IMR-90 (cell line): ENCODE measurements at regions not wholly inside any gene's neighbourhood (a gene's known extent, or its start where the extent isn't known, plus 50 kb on each side); places are given as distances from the start of the nearest gene placed in this dataset.
A peak's percentile ranks its signal among the peaks of the same experiment; 100 is the strongest.
"Not testable (repeated sequence)": the region's sequence is repeated elsewhere in the genome, so short reads cannot be mapped to it uniquely, and the experiment has no call there.

Source experiments
- ATAC-seq: fragments of 200-7000 bp; cut with Tn5 transposase; 2 replicates; pipeline ENCODE4 v1.9.1; 2020; ENCODE audit warnings: low read depth, mild to moderate bottlenecking, moderate library complexity
- BruUV-seq: library from RNA; stranded (reverse); fragments of 400-500 nt; replicated peaks from 2 replicates; lab custom pipeline; 2021; lab: Mats Ljungman, UMichigan
- CTCF ChIA-PET: fragments of 300-600 bp; formaldehyde crosslinking; extraction: SDS; loops from one replicate; lab custom pipeline; 2021; ENCODE audit warnings: antibody characterized with exemption; lab: Yijun Ruan, JAX
- POLR2A ChIA-PET: fragments of 300-600 bp; sonication (Branson Sonifier 250); formaldehyde crosslinking; loops from one replicate; lab custom pipeline; 2022; ENCODE audit warnings: antibody characterized with exemption; ENCODE audit not compliant: unreplicated experiment; lab: Charles Lee
- DNase-seq: peaks from one replicate; pipeline ENCODE4 v3.0.0; 2013
- H2AFZ ChIP-seq: replicated peaks from 2 replicates; pipeline ENCODE3; 2013; ENCODE audit warnings: low read length, mild to moderate bottlenecking; ENCODE audit not compliant: poor library complexity
- H2AK5ac ChIP-seq: 2 replicates; pipeline ENCODE4 v1.6.1; 2013; ENCODE audit warnings: low read depth, low read length, inconsistent platforms
- H2AK9ac ChIP-seq: replicated peaks from 2 replicates; pipeline ENCODE3; 2013; ENCODE audit warnings: mild to moderate bottlenecking, low read depth, low read length, moderate library complexity; ENCODE audit not compliant: poor library complexity
- H2BK120ac ChIP-seq: 2 replicates; pipeline ENCODE4 v1.6.1; 2013; ENCODE audit warnings: low read depth, low read length, inconsistent platforms
- H2BK15ac ChIP-seq: 3 replicates; pipeline ENCODE4 v1.6.1; 2013; ENCODE audit warnings: low read depth, low read length, inconsistent platforms
- H2BK20ac ChIP-seq: 2 replicates; pipeline ENCODE4 v1.6.1; 2013; ENCODE audit warnings: low read depth, mild to moderate bottlenecking, inconsistent platforms, low read length, moderate library complexity
- H2BK5ac ChIP-seq: 2 replicates; pipeline ENCODE4 v1.6.1; 2013; ENCODE audit warnings: mild to moderate bottlenecking, low read depth, low read length, inconsistent platforms; ENCODE audit not compliant: poor library complexity, severe bottlenecking
- H3K14ac ChIP-seq: replicated peaks from 2 replicates; pipeline ENCODE4 v1.6.1; 2013; ENCODE audit warnings: low read depth, low read length, inconsistent platforms
- H3K18ac ChIP-seq: 2 replicates; pipeline ENCODE4 v1.6.1; 2013; ENCODE audit warnings: low read depth, low read length, control low read depth
- H3K23ac ChIP-seq: 2 replicates; pipeline ENCODE4 v1.6.1; 2013; ENCODE audit warnings: low read depth, low read length, inconsistent platforms
- H3K27ac ChIP-seq: 2 replicates; pipeline ENCODE4 v1.5.1; 2013; ENCODE audit warnings: mild to moderate bottlenecking, control low read depth, low read length; ENCODE audit not compliant: insufficient read depth
- H3K27me3 ChIP-seq: 2 replicates; pipeline ENCODE4 v1.6.1; 2013; ENCODE audit warnings: low read length; ENCODE audit not compliant: control insufficient read depth, insufficient read depth
- H3K36me3 ChIP-seq: 2 replicates; pipeline ENCODE4 v1.6.1; 2013; ENCODE audit warnings: low read length, mixed read lengths; ENCODE audit not compliant: control insufficient read depth, insufficient read depth
- H3K4ac ChIP-seq: 2 replicates; pipeline ENCODE4 v1.6.1; 2013; ENCODE audit warnings: low read depth, low read length, inconsistent platforms
- H3K4me1 ChIP-seq: 2 replicates; pipeline ENCODE4 v1.6.1; 2013; ENCODE audit warnings: low read length, mixed read lengths; ENCODE audit not compliant: control insufficient read depth, insufficient read depth
- H3K4me2 ChIP-seq: 2 replicates; pipeline ENCODE4 v1.6.1; 2013; ENCODE audit warnings: low read depth, mild to moderate bottlenecking, control low read depth, low read length, moderate library complexity
- H3K4me3 ChIP-seq: 2 replicates; pipeline ENCODE4 v1.5.1; 2013; ENCODE audit warnings: low read depth, mild to moderate bottlenecking, control low read depth, low read length, moderate library complexity; ENCODE audit not compliant: insufficient read depth
- H3K56ac ChIP-seq: 2 replicates; pipeline ENCODE4 v1.6.1; 2013; ENCODE audit warnings: low read length, inconsistent platforms; ENCODE audit not compliant: insufficient read depth; ENCODE audit errors: extremely low read depth
- H3K79me1 ChIP-seq, 2 experiments: 2 replicates each; pipeline ENCODE4 v1.6.1; 2013; ENCODE audit warnings: low read length in 2 of 2, inconsistent platforms in 1 of 2, low read depth in 1 of 2
- H3K9ac ChIP-seq: 2 replicates; pipeline ENCODE4 v1.6.1; 2013; ENCODE audit warnings: low read depth, low read length, control low read depth
- H3K9me1 ChIP-seq: 2 replicates; pipeline ENCODE4 v1.6.1; 2013; ENCODE audit warnings: low read length, inconsistent platforms; ENCODE audit not compliant: insufficient read depth
- H3K9me3 ChIP-seq: 2 replicates; pipeline ENCODE4 v1.6.1; 2013; ENCODE audit warnings: low read length; ENCODE audit not compliant: control insufficient read depth, insufficient read depth
- H4K20me1 ChIP-seq: 2 replicates; pipeline ENCODE4 v1.6.1; 2013; ENCODE audit warnings: low read length, inconsistent platforms; ENCODE audit not compliant: insufficient read depth
- H4K5ac ChIP-seq: 2 replicates; pipeline ENCODE4 v1.6.1; 2013; ENCODE audit warnings: mild to moderate bottlenecking, low read depth, low read length, control low read depth
- H4K8ac ChIP-seq, 2 experiments: 2 replicates each; pipeline ENCODE4 v1.6.1; 2013; ENCODE audit warnings: low read depth in 2 of 2, low read length in 2 of 2, control low read depth in 1 of 2, inconsistent platforms in 1 of 2
- H4K91ac ChIP-seq: 2 replicates; pipeline ENCODE4 v1.6.1; 2013; ENCODE audit warnings: low read depth, low read length, inconsistent platforms; ENCODE audit not compliant: insufficient read depth
- CHD1 ChIP-seq: IDR thresholded peaks from 2 replicates; pipeline ENCODE4 v1.6.1; 2012; ENCODE audit warnings: low read depth, low read length, improper control_type of control experiment
- MAFK ChIP-seq: IDR thresholded peaks from 2 replicates; pipeline ENCODE4 v1.6.1; 2012; ENCODE audit warnings: low read depth, low read length, improper control_type of control experiment
- POLR2A ChIP-seq: IDR thresholded peaks from 2 replicates; pipeline ENCODE4 v1.6.1; 2012; ENCODE audit warnings: mild to moderate bottlenecking, low read depth, low read length
- SMC3 ChIP-seq: fragments of 150-350 bp; IDR thresholded peaks from 2 replicates; pipeline ENCODE4 v1.6.1; 2016; ENCODE audit warnings: low read depth, mild to moderate bottlenecking, antibody characterized with exemption, low read length, moderate library complexity
- WGBS, 2 experiments: methylation state at CpG; one replicate each; pipeline versions ENCODE4 v1.1.5 to v1.1.7; 2013; ENCODE audit warnings: missing lambda C conversion rate in 2 of 2; ENCODE audit not compliant: insufficient read length in 1 of 2; ENCODE audit errors: extremely low coverage in 2 of 2; 5-methylcytosine and 5-hydroxymethylcytosine counted together
- dilution Hi-C: fragments of 300-500 bp; cut with HindIII; formaldehyde crosslinking; loops from one replicate; pipeline ENCODE4 v1.14.3; 2018; ENCODE audit warnings: low sequenced_read_pairs; ENCODE audit not compliant: unreplicated experiment
- in situ Hi-C: fragments of 300-500 bp; cut with MboI; formaldehyde crosslinking; loops from 3 replicates; pipeline ENCODE4 v1.14.3; 2019; ENCODE audit warnings: low sequenced_read_pairs, inconsistent platforms, mixed read lengths
- intact Hi-C: fragments of 100-400 bp; cut with micrococcal nuclease; formaldehyde crosslinking; loops from 2 replicates; pipeline ENCODE4 v1.10.0; 2022

DNA sequence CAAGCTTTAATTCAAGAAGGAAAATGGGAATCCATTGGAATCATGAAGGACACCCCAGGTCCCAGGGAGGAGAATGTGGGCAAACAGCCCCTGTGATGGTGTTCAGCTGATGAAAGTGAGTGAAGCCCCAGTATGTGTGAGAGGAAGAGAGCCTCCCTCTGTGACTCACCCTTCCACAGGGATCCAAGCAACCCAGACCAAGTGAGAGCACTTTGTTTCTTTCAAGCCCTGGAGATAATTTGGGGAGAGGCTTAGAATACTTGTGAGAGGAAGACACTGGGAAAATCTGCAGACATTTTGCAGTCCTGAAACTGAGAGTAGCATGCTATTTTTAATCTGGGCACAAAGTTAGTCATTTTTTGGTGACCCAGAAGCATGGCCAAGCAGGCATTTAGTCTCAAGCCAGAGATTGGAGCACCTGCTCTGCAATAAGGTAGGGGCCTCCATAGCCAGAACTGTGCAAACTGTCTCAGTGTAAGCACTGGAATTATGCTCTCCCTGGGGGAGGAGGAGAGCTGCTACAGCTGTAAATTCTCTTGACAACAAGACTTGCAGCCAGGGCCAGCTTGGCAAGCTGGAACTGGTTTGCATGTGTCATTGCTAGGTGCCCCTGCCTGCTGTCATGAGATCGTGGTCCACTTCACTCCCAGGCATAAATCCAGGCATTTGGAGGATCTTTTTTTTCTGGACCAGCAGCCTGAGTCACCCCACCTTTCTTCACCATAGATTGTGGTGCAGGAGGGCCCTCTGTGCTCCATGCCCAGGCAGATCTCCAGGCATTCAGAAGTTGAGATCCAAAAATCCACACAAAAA lies 537.8 kb upstream of the DPPA4 start:
- Histone ChIP-seq H3K4me1 (no peaks in the 10 kb centered on the region), H3K27me3 (no peaks in the 10 kb centered on the region), H2BK5ac (no peak overlapping the region), H3K23ac (no peak overlapping the region), H3K56ac (no peak overlapping the region), H3K9ac (no peak overlapping the region), H3K27ac (no peak overlapping the region), H3K18ac (no peak overlapping the region), H4K5ac (no peak overlapping the region), H3K4me2 (no peak overlapping the region), H2BK20ac (no peak overlapping the region), H2BK15ac (no peak overlapping the region), H3K9me3 (no peaks in the 10 kb centered on the region), H3K4me3 (no peak overlapping the region), H4K91ac (no peak overlapping the region), H3K9me1 (no peaks in the 10 kb centered on the region), H2BK120ac (no peak overlapping the region), H3K4ac (no peak overlapping the region), H2AK5ac (no peak overlapping the region), H4K20me1 (no peaks in the 10 kb centered on the region), H3K36me3 (no peaks in the 10 kb centered on the region), H3K14ac (no peak overlapping the region), H3K79me1 (no peaks in the 10 kb centered on the region), H2AK9ac (peak overlapping the region; percentile 18), H2AFZ (no peak overlapping the region), H4K8ac (no peak overlapping the region)
- DNase-seq (peak; percentile 2), ATAC-seq (no peak)
- whole genome bisulfite sequencing, 2 experiments, result no CpG with 5 or more reads among the region's 1 CpG
- no TSS peak for BruUV-seq
- CTCF ChIA-PET, result no interaction called here
- dilution Hi-C loops, result no loop called here
- in situ Hi-C loops, result no loop called here
- TF ChIP-seq CHD1, result no peak
- TF ChIP-seq POLR2A, result no peak
- no peak for TF ChIP-seq MAFK
- TF ChIP-seq SMC3, result no peak
- POLR2A ChIA-PET, result no interaction called here
- intact Hi-C loops, result no loop called here

DNA sequence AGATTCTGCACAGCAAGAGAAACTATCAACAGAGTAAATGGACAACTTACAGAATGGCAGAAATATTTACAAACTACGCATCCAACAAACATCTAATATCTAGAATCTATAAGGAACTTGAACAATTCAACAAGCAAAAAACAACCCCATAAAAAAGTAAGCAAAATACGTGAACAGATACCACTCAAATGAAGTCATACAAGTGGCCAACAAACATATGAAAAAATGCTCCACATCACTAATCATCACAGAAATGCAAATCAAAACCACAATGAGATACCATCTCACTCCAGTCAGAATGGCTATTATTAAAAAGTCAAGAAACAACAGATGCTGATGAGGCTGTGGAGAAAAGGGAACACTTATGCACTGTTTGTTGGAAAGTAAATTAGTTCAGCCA lies 540.3 kb upstream of the DPPA4 start:
- H2AK5ac ChIP-seq, H2BK20ac ChIP-seq, H4K20me1 ChIP-seq, H3K9me1 ChIP-seq, H4K5ac ChIP-seq, H3K27ac ChIP-seq, in situ Hi-C loops, H3K4me1 ChIP-seq, intact Hi-C loops, POLR2A ChIA-PET, ATAC-seq, H3K14ac ChIP-seq, H3K4me2 ChIP-seq, H3K4me3 ChIP-seq, H3K56ac ChIP-seq, H3K23ac ChIP-seq, H2BK120ac ChIP-seq, H2AK9ac ChIP-seq, H2BK5ac ChIP-seq, H4K8ac ChIP-seq, H2AFZ ChIP-seq, dilution Hi-C loops, H3K9me3 ChIP-seq, H3K9ac ChIP-seq, H3K36me3 ChIP-seq, CTCF ChIA-PET, H3K79me1 ChIP-seq, H3K27me3 ChIP-seq, H4K91ac ChIP-seq, H3K4ac ChIP-seq, BruUV-seq, H2BK15ac ChIP-seq, H3K18ac ChIP-seq: not testable (repeated sequence)
- no CpG with 5 or more reads among the region's 2 CpGs for WGBS, 2 experiments
- peak; percentile 11 for DNase-seq
